ENCODE measurements at regions not wholly inside any gene's neighbourhood (a gene's known extent, or its start where the extent isn't known, plus 50 kb on each side); places are given as distances from the start of the nearest gene placed in this dataset.

DNA sequence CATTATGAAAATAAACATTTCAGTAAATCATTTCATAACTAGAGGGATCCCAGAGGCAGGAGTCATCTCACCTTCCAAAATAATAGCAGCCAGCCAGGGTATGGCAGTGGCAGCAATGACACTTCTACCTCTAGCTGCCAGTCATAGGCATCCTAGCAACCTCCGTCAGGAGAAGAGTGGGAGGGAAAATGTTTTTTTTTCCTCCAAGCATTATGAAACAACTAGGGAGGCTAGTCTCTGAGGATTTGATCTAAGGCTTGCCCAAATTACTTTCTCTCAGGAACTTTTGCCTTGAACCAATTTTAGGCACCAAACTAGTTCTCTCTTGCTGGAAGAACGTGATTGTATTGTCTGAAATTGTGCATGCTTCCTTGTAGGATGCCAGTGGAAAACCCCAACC is 208.7 kb upstream of the PREP start:
- Histone ChIP-seq H3K4me1 (peaks cover 0 to 3% of the 10 kb centered on the region in 2 donors), H3K4me3 (no peak overlapping the region), H3K9me3 (no peaks in the 10 kb centered on the region), H3K36me3 (no peaks in the 10 kb centered on the region), H3K27me3 (no peaks in the 10 kb centered on the region), H3K27ac (no peak overlapping the region)
- intact Hi-C loops (cut with DNase I; ENCODE audit: low total_unique reads), result no loop called here
- no peak for DNase-seq
- TF ChIP-seq POLR2A (IDR thresholded peaks at IDR 0.05), result no peak
- TF ChIP-seq, protein P1, sequence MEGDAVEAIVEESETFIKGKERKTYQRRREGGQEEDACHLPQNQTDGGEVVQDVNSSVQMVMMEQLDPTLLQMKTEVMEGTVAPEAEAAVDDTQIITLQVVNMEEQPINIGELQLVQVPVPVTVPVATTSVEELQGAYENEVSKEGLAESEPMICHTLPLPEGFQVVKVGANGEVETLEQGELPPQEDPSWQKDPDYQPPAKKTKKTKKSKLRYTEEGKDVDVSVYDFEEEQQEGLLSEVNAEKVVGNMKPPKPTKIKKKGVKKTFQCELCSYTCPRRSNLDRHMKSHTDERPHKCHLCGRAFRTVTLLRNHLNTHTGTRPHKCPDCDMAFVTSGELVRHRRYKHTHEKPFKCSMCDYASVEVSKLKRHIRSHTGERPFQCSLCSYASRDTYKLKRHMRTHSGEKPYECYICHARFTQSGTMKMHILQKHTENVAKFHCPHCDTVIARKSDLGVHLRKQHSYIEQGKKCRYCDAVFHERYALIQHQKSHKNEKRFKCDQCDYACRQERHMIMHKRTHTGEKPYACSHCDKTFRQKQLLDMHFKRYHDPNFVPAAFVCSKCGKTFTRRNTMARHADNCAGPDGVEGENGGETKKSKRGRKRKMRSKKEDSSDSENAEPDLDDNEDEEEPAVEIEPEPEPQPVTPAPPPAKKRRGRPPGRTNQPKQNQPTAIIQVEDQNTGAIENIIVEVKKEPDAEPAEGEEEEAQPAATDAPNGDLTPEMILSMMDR (IDR thresholded peaks at IDR 0.05), result no peak

DNA sequence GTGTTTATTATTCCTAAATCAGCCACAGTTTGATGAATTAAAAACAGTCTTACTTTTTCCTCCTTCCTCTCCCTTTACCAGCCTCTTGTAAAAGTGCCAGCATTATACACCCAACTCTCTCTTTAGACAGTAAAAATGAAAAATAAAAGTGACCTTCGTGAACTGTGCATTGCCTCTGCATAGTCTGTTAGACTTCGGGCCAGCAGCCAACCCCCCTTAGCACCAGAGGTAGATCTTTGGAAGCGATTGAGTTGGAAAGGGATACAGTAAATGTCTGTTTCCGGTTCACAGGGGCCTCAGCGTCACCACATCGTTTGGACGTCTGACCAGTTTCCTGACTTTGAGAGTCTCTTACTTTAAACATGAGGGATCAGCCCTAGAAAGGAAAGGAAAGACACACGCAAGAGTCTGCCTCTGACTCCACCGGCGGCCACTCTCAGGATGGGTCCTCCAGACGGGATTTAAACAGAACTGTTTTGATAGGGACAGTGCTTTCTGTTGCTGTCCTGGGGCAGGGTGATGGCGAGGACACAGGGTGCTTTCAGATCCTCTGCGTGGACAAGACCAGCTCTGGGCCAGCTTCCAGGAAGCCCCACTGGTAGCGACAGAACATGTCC is 206.6 kb upstream of the PREP start:
- H3K27me3 ChIP-seq, result no peaks in the 10 kb centered on the region
- TF ChIP-seq, protein P1 (IDR thresholded peaks at IDR 0.05), result no peak
- no peak for TF ChIP-seq POLR2A (IDR thresholded peaks at IDR 0.05)
- H3K4me3 ChIP-seq, result no peak overlapping the region
- H3K27ac ChIP-seq, result peak overlapping the region; percentile 0 to 30
- intact Hi-C loops (cut with DNase I; ENCODE audit: low total_unique reads), result no loop called here
- peak in 1 of 2 donors; percentile 25 for DNase-seq
- peaks cover 3 to 4% of the 10 kb centered on the region in 2 donors for H3K4me1 ChIP-seq
- H3K9me3 ChIP-seq, result no peaks in the 10 kb centered on the region
- no peaks in the 10 kb centered on the region for H3K36me3 ChIP-seq

DNA sequence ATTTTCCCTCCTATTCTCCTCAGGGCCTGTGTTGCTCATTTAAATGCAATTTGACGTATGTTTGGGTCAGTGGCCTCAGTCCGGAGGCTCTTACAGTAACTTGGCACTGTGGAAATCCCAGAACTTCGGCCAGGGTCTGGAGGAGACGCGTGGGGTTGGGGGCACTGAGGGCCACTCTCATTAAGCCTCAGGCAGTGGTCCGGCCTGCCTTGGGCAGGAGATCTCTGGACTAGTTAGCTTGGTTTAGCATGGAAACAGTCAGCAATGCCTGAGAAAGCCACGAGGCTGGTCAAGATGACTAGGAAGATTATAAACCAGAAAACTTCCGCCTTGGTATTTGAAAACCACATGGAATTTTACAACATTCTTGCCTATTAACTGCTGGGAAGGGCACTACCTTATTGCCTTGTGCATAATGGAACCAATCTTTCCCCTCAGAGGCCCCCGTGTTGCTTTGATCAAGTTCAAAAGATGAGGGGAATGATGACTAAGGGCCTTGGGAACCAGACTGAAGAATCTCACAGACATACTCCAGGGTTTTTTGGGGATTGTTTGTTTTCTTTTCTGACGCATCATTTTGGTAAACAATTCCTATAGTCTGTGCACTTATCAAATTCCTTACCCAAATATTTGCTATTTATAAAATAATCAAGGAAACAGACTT is 206.0 kb upstream of the PREP start:
- H3K36me3 ChIP-seq, result no peaks in the 10 kb centered on the region
- no peaks in the 10 kb centered on the region for H3K9me3 ChIP-seq
- H3K27me3 ChIP-seq, result no peaks in the 10 kb centered on the region
- peak overlapping the region; percentile 0 to 15 for H3K27ac ChIP-seq
- intact Hi-C loops (cut with DNase I; ENCODE audit: low total_unique reads), result no loop called here
- DNase-seq, result no peak
- no peak overlapping the region for H3K4me3 ChIP-seq
- peaks cover 3 to 6% of the 10 kb centered on the region in 2 donors for H3K4me1 ChIP-seq
- TF ChIP-seq, protein P1 (IDR thresholded peaks at IDR 0.05), result no peak
- no peak for TF ChIP-seq POLR2A (IDR thresholded peaks at IDR 0.05)

DNA sequence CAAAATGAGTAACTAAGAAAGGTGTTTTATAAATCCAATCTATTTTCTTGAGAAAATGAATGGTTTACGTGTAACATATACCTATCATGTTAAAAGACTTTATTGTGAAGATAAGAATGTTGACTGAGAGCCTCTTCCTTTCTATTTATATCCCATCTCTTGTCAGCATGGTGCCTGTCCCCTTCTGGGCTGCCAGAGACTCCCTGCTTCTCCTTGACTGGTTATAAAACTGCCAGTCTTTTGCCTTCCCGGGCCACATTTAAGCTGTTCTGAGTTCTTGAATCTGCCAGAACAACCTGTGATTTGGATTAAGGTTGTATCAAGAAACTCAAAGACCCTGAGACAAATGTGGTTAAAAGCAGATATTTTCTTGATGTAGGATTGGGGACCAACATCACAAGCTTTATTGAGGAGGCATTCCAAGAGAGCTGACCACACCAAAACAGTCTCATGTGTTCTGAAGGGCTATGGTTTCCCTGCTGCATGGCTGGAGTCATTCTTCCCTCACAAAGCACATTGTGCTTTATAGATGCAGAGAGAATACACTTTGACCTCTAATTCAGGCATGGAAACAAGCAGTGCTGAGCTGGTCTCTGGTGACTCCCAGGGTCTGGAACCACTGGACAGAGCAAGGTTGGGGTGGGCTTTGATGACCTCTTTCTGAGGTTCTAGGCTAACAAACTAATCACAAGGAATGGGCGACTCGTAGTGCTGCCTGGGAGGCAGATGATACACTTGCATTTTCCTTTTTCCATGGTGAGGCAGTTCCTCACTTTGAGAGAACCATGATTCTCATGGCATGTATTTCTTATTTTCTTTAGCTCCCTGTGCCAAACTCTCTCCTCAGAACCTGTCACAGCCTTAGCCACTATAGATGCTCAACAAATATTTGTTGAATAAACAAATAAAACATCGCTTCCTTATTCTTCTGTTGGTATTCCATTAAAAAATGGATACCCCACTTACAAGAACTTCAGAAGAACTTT is 205.0 kb upstream of the PREP start:
- Histone ChIP-seq H3K9me3 (no peaks in the 10 kb centered on the region), H3K27ac (peak overlapping the region; percentile 15 to 18), H3K4me1 (peaks cover 3 to 6% of the 10 kb centered on the region in 2 donors), H3K4me3 (no peak overlapping the region), H3K36me3 (no peaks in the 10 kb centered on the region), H3K27me3 (no peaks in the 10 kb centered on the region)
- intact Hi-C loops (cut with DNase I; ENCODE audit: low total_unique reads), result no loop called here
- TF ChIP-seq, protein P1 (IDR thresholded peaks at IDR 0.05), result no peak
- no peak for TF ChIP-seq POLR2A (IDR thresholded peaks at IDR 0.05)
- DNase-seq, result no peak
